ENCODE measurements at regions not wholly inside any gene's neighbourhood (a gene's known extent, or its start where the extent isn't known, plus 50 kb on each side); places are given as distances from the start of the nearest gene placed in this dataset.

- Mint-ChIP-seq H3K27ac (ENCODE audit: unreplicated experiment) (no peak overlapping the region), H3K4me3 (ENCODE audit: unreplicated experiment) (no peak overlapping the region), H3K36me3 (ENCODE audit: insufficient read depth, unreplicated experiment) (no peaks in the 10 kb centered on the region), H3K9me3 (ENCODE audit: unreplicated experiment) (no peaks in the 10 kb centered on the region), H3K4me1 (ENCODE audit: low read depth, unreplicated experiment) (no peaks in the 10 kb centered on the region), H3K27me3 (ENCODE audit: insufficient read depth, unreplicated experiment) (peaks cover 21% of the 10 kb centered on the region)
- no peak for DNase-seq
- intact Hi-C loops (cut with micrococcal nuclease; ENCODE audit: unreplicated experiment), result no loop called here
- POLR2A ChIA-PET, result no interaction called here
- H3K27me3 ChIP-seq (replicated peaks; ENCODE audit: control insufficient read depth, insufficient read depth, low read length), result no peaks in the 10 kb centered on the region
- no peaks in the 10 kb centered on the region for H3K9me3 ChIP-seq
- H3K4me3 ChIP-seq (ENCODE audit: low read depth, low read length), result no peak overlapping the region
- CTCF ChIA-PET, result no interaction called here
- H3K4me1 ChIP-seq, result no peaks in the 10 kb centered on the region
- no peak for TF ChIP-seq CTCF (IDR thresholded peaks at IDR 0.05; ENCODE audit: insufficient read depth in 1 of 2, low read depth in 1 of 2, low read length in 1 of 2, severe bottlenecking in 1 of 2, unreplicated experiment in 1 of 2)
- H3K36me3 ChIP-seq (ENCODE audit: control insufficient read depth, insufficient read depth, low read length), result no peaks in the 10 kb centered on the region
- BruUV-seq (replicated peaks), result no TSS peak
These were observed 220.1 kb upstream of the RORA start for GRCh38 chr15:61449186-61449702.

DNA sequence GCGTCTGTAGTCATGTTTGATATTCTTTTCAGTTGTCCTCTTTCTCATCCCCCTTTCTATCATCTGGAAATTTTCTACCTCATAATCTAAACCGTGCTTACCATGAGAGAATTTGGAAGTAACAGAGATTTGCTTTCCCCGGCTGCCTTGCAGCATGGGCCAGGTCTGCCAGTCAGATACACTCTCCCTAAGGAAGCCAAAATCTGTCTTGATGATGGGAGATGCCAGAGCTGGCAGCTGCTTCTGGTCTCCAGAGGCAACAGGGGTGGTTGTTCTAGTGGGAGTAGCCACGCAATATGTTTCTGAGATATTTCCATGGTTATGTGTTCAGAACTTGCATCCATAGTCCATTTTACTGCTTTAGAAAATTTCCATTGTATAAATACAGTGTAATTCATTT, 218.9 kb upstream of the RORA start:
- TF ChIP-seq CTCF (IDR thresholded peaks at IDR 0.05; ENCODE audit: insufficient read depth in 1 of 2, low read depth in 1 of 2, low read length in 1 of 2, severe bottlenecking in 1 of 2, unreplicated experiment in 1 of 2), result no peak
- H3K27me3 ChIP-seq (replicated peaks; ENCODE audit: control insufficient read depth, insufficient read depth, low read length), result no peaks in the 10 kb centered on the region
- ChIA-PET POLR2A (no interaction called here), CTCF (no interaction called here)
- H3K9me3 Mint-ChIP-seq (ENCODE audit: unreplicated experiment), result no peaks in the 10 kb centered on the region
- H3K36me3 ChIP-seq (ENCODE audit: control insufficient read depth, insufficient read depth, low read length), result no peaks in the 10 kb centered on the region
- no peak overlapping the region for H3K4me3 ChIP-seq (ENCODE audit: low read depth, low read length)
- H3K4me3 Mint-ChIP-seq (ENCODE audit: unreplicated experiment), result no peak overlapping the region
- no peaks in the 10 kb centered on the region for H3K4me1 Mint-ChIP-seq (ENCODE audit: low read depth, unreplicated experiment)
- intact Hi-C loops (cut with micrococcal nuclease; ENCODE audit: unreplicated experiment), result no loop called here
- no peaks in the 10 kb centered on the region for H3K9me3 ChIP-seq
- no peaks in the 10 kb centered on the region for H3K36me3 Mint-ChIP-seq (ENCODE audit: insufficient read depth, unreplicated experiment)
- no peaks in the 10 kb centered on the region for H3K4me1 ChIP-seq
- H3K27ac Mint-ChIP-seq (ENCODE audit: unreplicated experiment), result no peak overlapping the region
- BruUV-seq (replicated peaks), result no TSS peak
- H3K27me3 Mint-ChIP-seq (ENCODE audit: insufficient read depth, unreplicated experiment), result peaks cover 17% of the 10 kb centered on the region
- DNase-seq, result no peak

- no peak overlapping the region for H3K4me3 ChIP-seq (ENCODE audit: low read depth, low read length)
- no peaks in the 10 kb centered on the region for H3K27me3 ChIP-seq (replicated peaks; ENCODE audit: control insufficient read depth, insufficient read depth, low read length)
- H3K36me3 ChIP-seq (ENCODE audit: control insufficient read depth, insufficient read depth, low read length), result no peaks in the 10 kb centered on the region
- H3K27ac Mint-ChIP-seq (ENCODE audit: unreplicated experiment), result no peak overlapping the region
- H3K4me1 Mint-ChIP-seq (ENCODE audit: low read depth, unreplicated experiment), result no peaks in the 10 kb centered on the region
- no peaks in the 10 kb centered on the region for H3K9me3 Mint-ChIP-seq (ENCODE audit: unreplicated experiment)
- peaks cover 20% of the 10 kb centered on the region for H3K27me3 Mint-ChIP-seq (ENCODE audit: insufficient read depth, unreplicated experiment)
- ChIA-PET CTCF (no interaction called here), POLR2A (no interaction called here)
- intact Hi-C loops (cut with micrococcal nuclease; ENCODE audit: unreplicated experiment), result no loop called here
- H3K36me3 Mint-ChIP-seq (ENCODE audit: insufficient read depth, unreplicated experiment), result no peaks in the 10 kb centered on the region
- H3K4me1 ChIP-seq, result no peaks in the 10 kb centered on the region
- H3K4me3 Mint-ChIP-seq (ENCODE audit: unreplicated experiment), result no peak overlapping the region
- no peak for TF ChIP-seq CTCF (IDR thresholded peaks at IDR 0.05; ENCODE audit: insufficient read depth in 1 of 2, low read depth in 1 of 2, low read length in 1 of 2, severe bottlenecking in 1 of 2, unreplicated experiment in 1 of 2)
- no peaks in the 10 kb centered on the region for H3K9me3 ChIP-seq
- DNase-seq, result no peak
- BruUV-seq (replicated peaks), result no TSS peak
These were observed 215.5 kb upstream of the RORA start for GRCh38 chr15:61444585-61444984.

All from Caco-2 (cell line).